Tibial artery (tissue), 4 donors: ENCODE measurements at regions not wholly inside any gene's neighbourhood (a gene's known extent, or its start where the extent isn't known, plus 50 kb on each side); places are given as distances from the start of the nearest gene placed in this dataset.

Source experiments
- DNase-seq, 2 donors: peaks; one replicate each; pipeline ENCODE4 v3.0.0-alpha.2; 2019
- H3K27ac ChIP-seq, 2 donors: fragments of 200-600 bp; sonication (generic) in 1 of 2; 1 replicate in 1 of 2; 2 replicates in 1 of 2; pipeline ENCODE4 v1.5.1; 2018 to 2019; ENCODE audit warnings: mild to moderate bottlenecking in 1 of 2
- H3K27me3 ChIP-seq, 2 donors: fragments of 200-600 bp; sonication (generic) in 1 of 2; one replicate each; pipeline versions ENCODE4 v1.5.1 to v1.6.0; 2016 to 2019
- H3K36me3 ChIP-seq, 3 donors: fragments of 200-600 bp; sonication (generic) in 2 of 3; one replicate each; pipeline ENCODE4 v1.5.1; 2016 to 2019; ENCODE audit warnings: mild to moderate bottlenecking in 2 of 3
- H3K4me1 ChIP-seq, 4 donors: fragments of 200-600 bp; sonication (generic) in 2 of 4; 1 replicate in 3 of 4; 2 replicates in 1 of 4; pipeline ENCODE4 v1.5.1; 2016 to 2019
- H3K4me3 ChIP-seq, 2 donors: fragments of 200-600 bp; sonication (generic) in 1 of 2; 1 replicate in 1 of 2; 2 replicates in 1 of 2; pipeline ENCODE4 v1.5.1; 2018 to 2019; ENCODE audit warnings: mild to moderate bottlenecking in 2 of 2
- H3K9me3 ChIP-seq, 3 donors: fragments of 200-600 bp; sonication (generic) in 1 of 3; one replicate each; pipeline ENCODE4 v1.5.1; 2016 to 2019
- CTCF ChIP-seq, 2 experiments: fragments of 200-600 bp in 1 of 2; fragments of 450-650 bp in 1 of 2; IDR thresholded peaks; one replicate each; pipeline ENCODE4 v1.5.1; 2017 to 2019; ENCODE audit warnings: antibody characterized with exemption in 2 of 2, mild to moderate bottlenecking in 1 of 2, moderate library complexity in 1 of 2
- intact Hi-C: fragments of 100-400 bp; cut with DNase I; formaldehyde crosslinking; loops from one replicate; pipeline ENCODE4 v1.15.0; 2023; ENCODE audit warnings: low total_unique reads

GRCh38 chr4:28890949-28891775 is 1829.0 kb upstream of the PCDH7 start:
- no peak for DNase-seq

GRCh38 chr4:28913466-28913865 is 1806.7 kb upstream of the PCDH7 start:
- intact Hi-C loops, result no loop called here
- Histone ChIP-seq H3K36me3 (no peaks in the 10 kb centered on the region), H3K27me3 (no peaks in the 10 kb centered on the region), H3K27ac (no peak overlapping the region), H3K4me1 (no peaks in the 10 kb centered on the region), H3K9me3 (no peaks in the 10 kb centered on the region), H3K4me3 (no peak overlapping the region)
- no peak for TF ChIP-seq CTCF (IDR thresholded peaks at IDR 0.05)
- DNase-seq, result no peak

More at GRCh38 chr4:28890949-28891775, 1829.0 kb upstream of the PCDH7 start:
- no peaks in the 10 kb centered on the region for H3K9me3 ChIP-seq
- no peaks in the 10 kb centered on the region for H3K27me3 ChIP-seq
- TF ChIP-seq CTCF (IDR thresholded peaks at IDR 0.05), result no peak
- no peaks in the 10 kb centered on the region for H3K36me3 ChIP-seq
- no peak overlapping the region for H3K4me3 ChIP-seq
- no peaks in the 10 kb centered on the region for H3K4me1 ChIP-seq
- intact Hi-C loops, result no loop called here
- no peak overlapping the region for H3K27ac ChIP-seq

- no peaks in the 10 kb centered on the region for H3K4me1 ChIP-seq
- intact Hi-C loops, result no loop called here
- no peaks in the 10 kb centered on the region for H3K36me3 ChIP-seq
- no peak for TF ChIP-seq CTCF (IDR thresholded peaks at IDR 0.05)
- DNase-seq, result no peak
- no peak overlapping the region for H3K4me3 ChIP-seq
- H3K27me3 ChIP-seq, result no peaks in the 10 kb centered on the region
- H3K9me3 ChIP-seq, result no peaks in the 10 kb centered on the region
- no peak overlapping the region for H3K27ac ChIP-seq
These were observed 1803.6 kb upstream of the PCDH7 start for GRCh38 chr4:28916585-28916984.

GRCh38 chr4:28918871-28919270 is 1801.3 kb upstream of the PCDH7 start:
- DNase-seq, result no peak
- Histone ChIP-seq H3K36me3 (no peaks in the 10 kb centered on the region), H3K4me1 (no peaks in the 10 kb centered on the region), H3K27me3 (no peaks in the 10 kb centered on the region), H3K27ac (no peak overlapping the region), H3K4me3 (no peak overlapping the region), H3K9me3 (no peaks in the 10 kb centered on the region)
- no peak for TF ChIP-seq CTCF (IDR thresholded peaks at IDR 0.05)
- intact Hi-C loops, result no loop called here

GRCh38 chr4:28921886-28922285 is 1798.3 kb upstream of the PCDH7 start:
- Histone ChIP-seq H3K27ac (no peak overlapping the region), H3K4me3 (no peak overlapping the region), H3K27me3 (no peaks in the 10 kb centered on the region), H3K4me1 (no peaks in the 10 kb centered on the region), H3K9me3 (no peaks in the 10 kb centered on the region), H3K36me3 (no peaks in the 10 kb centered on the region)
- intact Hi-C loops, result no loop called here
- TF ChIP-seq CTCF (IDR thresholded peaks at IDR 0.05), result no peak
- no peak for DNase-seq
